GM23338 (cell line): ENCODE measurements at regions not wholly inside any gene's neighbourhood (a gene's known extent, or its start where the extent isn't known, plus 50 kb on each side); places are given as distances from the start of the nearest gene placed in this dataset.

Source experiments
- ATAC-seq: fragments of 200-7000 bp; cut with Tn5 transposase; 3 replicates; pipeline ENCODE4 v1.9.1; 2020
- DNase-seq: peaks from one replicate; pipeline ENCODE4 v3.0.0-alpha.2; 2015; ENCODE audit warnings: low spot score
- H2AFZ ChIP-seq: fragments of 200-600 bp; sonication (generic); 2 replicates; pipeline ENCODE4 v1.8.0; 2016; ENCODE audit warnings: antibody characterized with exemption, mild to moderate bottlenecking, moderate library complexity
- H3F3A ChIP-seq: fragments of 200-600 bp; sonication (generic); replicated peaks from 2 replicates; pipeline ENCODE4 v1.8.0; 2017; ENCODE audit warnings: antibody characterized with exemption, mixed run types, low read depth
- H3K27ac ChIP-seq: fragments of 200-600 bp; sonication (generic); 2 replicates; pipeline ENCODE4 v1.6.1; 2016; ENCODE audit warnings: low read depth
- H3K27me3 ChIP-seq: fragments of 200-600 bp; sonication (generic); 2 replicates; pipeline ENCODE4 v1.8.0; 2016; ENCODE audit warnings: mild to moderate bottlenecking, mixed run types, moderate library complexity; ENCODE audit not compliant: insufficient read depth
- H3K36me3 ChIP-seq: fragments of 200-600 bp; sonication (generic); 2 replicates; pipeline ENCODE4 v1.8.0; 2016; ENCODE audit warnings: mild to moderate bottlenecking; ENCODE audit not compliant: insufficient read depth
- H3K4me1 ChIP-seq: fragments of 200-600 bp; sonication (generic); 2 replicates; pipeline ENCODE4 v1.8.0; 2016; ENCODE audit warnings: mild to moderate bottlenecking, moderate library complexity; ENCODE audit not compliant: insufficient read depth
- H3K4me2 ChIP-seq: fragments of 200-600 bp; sonication (generic); 2 replicates; pipeline ENCODE4 v1.7.1; 2017; ENCODE audit warnings: mixed run types
- H3K4me3 ChIP-seq: fragments of 200-600 bp; sonication (generic); 2 replicates; pipeline ENCODE4 v1.6.1; 2016; ENCODE audit warnings: mixed run types
- H3K79me2 ChIP-seq: fragments of 200-600 bp; sonication (generic); replicated peaks from 2 replicates; pipeline ENCODE4 v1.8.0; 2017; ENCODE audit warnings: mild to moderate bottlenecking; ENCODE audit not compliant: insufficient read depth
- H3K9me2 ChIP-seq: fragments of 200-600 bp; sonication (generic); 2 replicates; pipeline ENCODE4 v1.8.0; 2017; ENCODE audit not compliant: insufficient read depth
- H4K20me1 ChIP-seq: fragments of 200-600 bp; sonication (generic); replicated peaks from 2 replicates; pipeline ENCODE4 v1.8.0; 2017; ENCODE audit warnings: mild to moderate bottlenecking; ENCODE audit not compliant: insufficient read depth
- H3K27ac Mint-ChIP-seq: 2 replicates; pipeline ENCODE4 v1.8.0; 2020; ENCODE audit warnings: inconsistent platforms, mild to moderate bottlenecking, moderate library complexity, mixed read lengths
- H3K27me3 Mint-ChIP-seq: 3 replicates; pipeline ENCODE4 v1.8.0; 2022; ENCODE audit warnings: low read depth, mild to moderate bottlenecking, moderate library complexity, mixed read lengths, inconsistent platforms; ENCODE audit not compliant: insufficient read depth, poor library complexity
- H3K36me3 Mint-ChIP-seq: 3 replicates; pipeline ENCODE4 v1.8.0; 2021; ENCODE audit warnings: low read depth, mild to moderate bottlenecking, inconsistent platforms, moderate library complexity, mixed read lengths
- H3K4me1 Mint-ChIP-seq: 3 replicates; pipeline ENCODE4 v1.8.0; 2020; ENCODE audit warnings: mild to moderate bottlenecking, inconsistent platforms, mixed read lengths
- H3K4me3 Mint-ChIP-seq: 3 replicates; pipeline ENCODE4 v1.8.0; 2021; ENCODE audit warnings: moderate library complexity, mild to moderate bottlenecking, inconsistent platforms, mixed read lengths
- H3K9me3 Mint-ChIP-seq: 3 replicates; pipeline ENCODE4 v1.8.0; 2020; ENCODE audit warnings: moderate library complexity, mild to moderate bottlenecking, inconsistent platforms, mixed read lengths
- CREB1 ChIP-seq: fragments of 250-450 bp; sonication (Bioruptor Pico); IDR thresholded peaks from 2 replicates; pipeline ENCODE4 v1.5.0; 2020; ENCODE audit warnings: low read depth, mild to moderate bottlenecking, moderate library complexity
- EZH2phosphoT487 ChIP-seq: fragments of 200-600 bp; sonication (generic); IDR thresholded peaks from one replicate; pipeline ENCODE4 v1.8.1; 2018; ENCODE audit warnings: antibody characterized with exemption; ENCODE audit not compliant: unreplicated experiment
- JUNB ChIP-seq: IDR thresholded peaks from one replicate; pipeline ENCODE4 v1.6.1; 2016; ENCODE audit warnings: antibody characterized with exemption; ENCODE audit not compliant: unreplicated experiment
- ZNF114 ChIP-seq: fragments of 250-450 bp; sonication (Bioruptor Pico); IDR thresholded peaks from 2 replicates; pipeline ENCODE4 v1.5.0; 2020; ENCODE audit warnings: mild to moderate bottlenecking, moderate library complexity
- ZNF331 ChIP-seq: fragments of 250-450 bp; sonication (Bioruptor Pico); IDR thresholded peaks from 2 replicates; pipeline ENCODE4 v1.5.0; 2020; ENCODE audit warnings: low read depth, mild to moderate bottlenecking, moderate library complexity
- TF ChIP-seq, protein P1 (sequence below): IDR thresholded peaks from one replicate; pipeline ENCODE4 v1.6.1; 2018; ENCODE audit warnings: antibody characterized with exemption; ENCODE audit not compliant: unreplicated experiment
- TF ChIP-seq, protein P2 (sequence below), 2 experiments: fragments of 200-600 bp in 1 of 2; sonication (generic) in 1 of 2; conservative IDR thresholded peaks; 2 replicates each; pipeline versions ENCODE4 v1.5.1 to v1.6.1; 2016 to 2017; ENCODE audit warnings: antibody characterized with exemption in 2 of 2, low read depth in 2 of 2, mild to moderate bottlenecking in 2 of 2, moderate library complexity in 1 of 2
- TF ChIP-seq, protein P3 (sequence below): fragments of 250-450 bp; sonication (Bioruptor Pico); IDR thresholded peaks from 2 replicates; pipeline ENCODE4 v1.5.0; 2020; ENCODE audit warnings: mild to moderate bottlenecking, moderate library complexity

DNA sequence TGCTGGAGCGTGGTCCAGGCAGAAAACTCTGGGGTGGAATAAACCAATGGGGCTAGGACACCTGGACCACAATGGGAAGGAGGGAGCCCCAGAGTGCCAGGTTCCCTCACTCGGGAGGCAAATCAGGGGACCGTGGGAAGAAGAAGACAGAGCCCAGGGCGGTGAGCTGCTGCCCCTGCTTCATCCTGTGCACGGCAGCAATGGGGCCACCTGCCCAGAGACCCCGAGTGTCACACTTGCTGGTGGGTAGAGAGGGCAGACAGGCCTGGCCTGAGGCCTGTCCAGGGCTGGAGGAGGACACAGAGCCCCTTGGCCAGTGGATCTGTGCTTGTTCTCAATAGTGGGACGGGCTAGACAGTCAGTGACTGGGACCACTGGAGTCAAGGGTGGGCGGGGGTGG, 58.2 kb downstream of the DIO3 start (continued):
- TF ChIP-seq, protein P1, sequence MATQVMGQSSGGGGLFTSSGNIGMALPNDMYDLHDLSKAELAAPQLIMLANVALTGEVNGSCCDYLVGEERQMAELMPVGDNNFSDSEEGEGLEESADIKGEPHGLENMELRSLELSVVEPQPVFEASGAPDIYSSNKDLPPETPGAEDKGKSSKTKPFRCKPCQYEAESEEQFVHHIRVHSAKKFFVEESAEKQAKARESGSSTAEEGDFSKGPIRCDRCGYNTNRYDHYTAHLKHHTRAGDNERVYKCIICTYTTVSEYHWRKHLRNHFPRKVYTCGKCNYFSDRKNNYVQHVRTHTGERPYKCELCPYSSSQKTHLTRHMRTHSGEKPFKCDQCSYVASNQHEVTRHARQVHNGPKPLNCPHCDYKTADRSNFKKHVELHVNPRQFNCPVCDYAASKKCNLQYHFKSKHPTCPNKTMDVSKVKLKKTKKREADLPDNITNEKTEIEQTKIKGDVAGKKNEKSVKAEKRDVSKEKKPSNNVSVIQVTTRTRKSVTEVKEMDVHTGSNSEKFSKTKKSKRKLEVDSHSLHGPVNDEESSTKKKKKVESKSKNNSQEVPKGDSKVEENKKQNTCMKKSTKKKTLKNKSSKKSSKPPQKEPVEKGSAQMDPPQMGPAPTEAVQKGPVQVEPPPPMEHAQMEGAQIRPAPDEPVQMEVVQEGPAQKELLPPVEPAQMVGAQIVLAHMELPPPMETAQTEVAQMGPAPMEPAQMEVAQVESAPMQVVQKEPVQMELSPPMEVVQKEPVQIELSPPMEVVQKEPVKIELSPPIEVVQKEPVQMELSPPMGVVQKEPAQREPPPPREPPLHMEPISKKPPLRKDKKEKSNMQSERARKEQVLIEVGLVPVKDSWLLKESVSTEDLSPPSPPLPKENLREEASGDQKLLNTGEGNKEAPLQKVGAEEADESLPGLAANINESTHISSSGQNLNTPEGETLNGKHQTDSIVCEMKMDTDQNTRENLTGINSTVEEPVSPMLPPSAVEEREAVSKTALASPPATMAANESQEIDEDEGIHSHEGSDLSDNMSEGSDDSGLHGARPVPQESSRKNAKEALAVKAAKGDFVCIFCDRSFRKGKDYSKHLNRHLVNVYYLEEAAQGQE = no peak
- no peak for TF ChIP-seq EZH2phosphoT487
- TF ChIP-seq JUNB = no peak

DNA sequence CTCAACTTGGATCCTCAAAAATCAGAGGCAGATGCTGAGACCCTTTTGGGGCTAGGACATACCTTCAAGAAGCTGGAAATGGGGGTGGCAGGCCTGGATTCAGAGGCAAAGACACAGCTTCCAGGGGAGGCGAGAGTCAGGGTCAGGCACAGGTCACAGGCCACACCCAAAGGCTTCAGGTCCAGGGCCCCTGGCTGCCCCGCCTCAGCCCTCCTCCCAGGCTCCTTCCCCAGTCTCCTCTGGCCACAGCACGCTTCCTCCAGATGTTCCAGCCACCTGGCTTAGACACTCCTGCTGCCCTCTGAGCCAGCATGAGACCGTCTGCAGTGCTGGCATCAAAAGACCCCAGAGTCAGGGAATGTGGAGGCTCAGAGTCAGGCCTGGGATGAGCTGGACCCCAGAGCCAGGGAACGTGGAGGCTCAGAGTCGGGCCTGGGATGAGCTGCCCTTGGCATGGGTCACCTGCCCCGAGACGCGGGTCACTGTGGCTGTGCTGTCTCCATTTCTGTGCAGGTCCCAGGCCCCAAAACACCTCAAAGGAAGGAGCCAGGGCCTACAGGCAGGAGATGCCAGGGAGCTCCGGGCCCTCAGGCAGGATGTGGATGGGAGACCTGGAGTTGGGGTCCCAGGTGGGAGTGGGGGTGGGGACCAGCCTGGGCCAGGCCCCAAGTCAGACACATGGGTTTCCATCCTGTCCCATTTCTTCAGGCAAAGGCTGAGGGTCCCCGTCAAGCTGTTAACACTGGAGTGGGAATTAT, 58.9 kb downstream of the DIO3 start:
- Histone ChIP-seq H2AFZ (no peak overlapping the region), H3K9me2 (no peaks in the 10 kb centered on the region), H3K79me2 (no peaks in the 10 kb centered on the region), H3K4me3 (no peak overlapping the region), H4K20me1 (no peaks in the 10 kb centered on the region), H3K27ac (no peak overlapping the region), H3K4me1 (no peaks in the 10 kb centered on the region), H3F3A (no peaks in the 10 kb centered on the region), H3K36me3 (no peaks in the 10 kb centered on the region), H3K4me2 (no peak overlapping the region), H3K27me3 (0 out of 2 replicates have a peak, but pooled peaks cover 2% of the 10 kb centered on the region)
- Mint-ChIP-seq H3K9me3 (no peaks in the 10 kb centered on the region; the same call in 2 of the 3 replicates), H3K36me3 (no peaks in the 10 kb centered on the region; the same call in 2 of the 3 replicates), H3K4me3 (no peak overlapping the region), H3K27me3 (peaks cover 18% of the 10 kb centered on the region), H3K27ac (no peak overlapping the region), H3K4me1 (peaks cover 14% of the 10 kb centered on the region)
- ATAC-seq (no peak), DNase-seq (no peak)
- TF ChIP-seq EZH2phosphoT487 (no peak), CREB1 (CRISPR knock-in tag) (no peak), ZNF114 (CRISPR knock-in tag) (no peak), JUNB (no peak), ZNF331 (no peak)
- TF ChIP-seq, protein P1 = no peak
- TF ChIP-seq, protein P2, sequence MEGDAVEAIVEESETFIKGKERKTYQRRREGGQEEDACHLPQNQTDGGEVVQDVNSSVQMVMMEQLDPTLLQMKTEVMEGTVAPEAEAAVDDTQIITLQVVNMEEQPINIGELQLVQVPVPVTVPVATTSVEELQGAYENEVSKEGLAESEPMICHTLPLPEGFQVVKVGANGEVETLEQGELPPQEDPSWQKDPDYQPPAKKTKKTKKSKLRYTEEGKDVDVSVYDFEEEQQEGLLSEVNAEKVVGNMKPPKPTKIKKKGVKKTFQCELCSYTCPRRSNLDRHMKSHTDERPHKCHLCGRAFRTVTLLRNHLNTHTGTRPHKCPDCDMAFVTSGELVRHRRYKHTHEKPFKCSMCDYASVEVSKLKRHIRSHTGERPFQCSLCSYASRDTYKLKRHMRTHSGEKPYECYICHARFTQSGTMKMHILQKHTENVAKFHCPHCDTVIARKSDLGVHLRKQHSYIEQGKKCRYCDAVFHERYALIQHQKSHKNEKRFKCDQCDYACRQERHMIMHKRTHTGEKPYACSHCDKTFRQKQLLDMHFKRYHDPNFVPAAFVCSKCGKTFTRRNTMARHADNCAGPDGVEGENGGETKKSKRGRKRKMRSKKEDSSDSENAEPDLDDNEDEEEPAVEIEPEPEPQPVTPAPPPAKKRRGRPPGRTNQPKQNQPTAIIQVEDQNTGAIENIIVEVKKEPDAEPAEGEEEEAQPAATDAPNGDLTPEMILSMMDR (conservative IDR thresholded peaks at IDR 0.05; ENCODE audit: low read depth in 2 of 2) = no peak
- TF ChIP-seq, protein P3, sequence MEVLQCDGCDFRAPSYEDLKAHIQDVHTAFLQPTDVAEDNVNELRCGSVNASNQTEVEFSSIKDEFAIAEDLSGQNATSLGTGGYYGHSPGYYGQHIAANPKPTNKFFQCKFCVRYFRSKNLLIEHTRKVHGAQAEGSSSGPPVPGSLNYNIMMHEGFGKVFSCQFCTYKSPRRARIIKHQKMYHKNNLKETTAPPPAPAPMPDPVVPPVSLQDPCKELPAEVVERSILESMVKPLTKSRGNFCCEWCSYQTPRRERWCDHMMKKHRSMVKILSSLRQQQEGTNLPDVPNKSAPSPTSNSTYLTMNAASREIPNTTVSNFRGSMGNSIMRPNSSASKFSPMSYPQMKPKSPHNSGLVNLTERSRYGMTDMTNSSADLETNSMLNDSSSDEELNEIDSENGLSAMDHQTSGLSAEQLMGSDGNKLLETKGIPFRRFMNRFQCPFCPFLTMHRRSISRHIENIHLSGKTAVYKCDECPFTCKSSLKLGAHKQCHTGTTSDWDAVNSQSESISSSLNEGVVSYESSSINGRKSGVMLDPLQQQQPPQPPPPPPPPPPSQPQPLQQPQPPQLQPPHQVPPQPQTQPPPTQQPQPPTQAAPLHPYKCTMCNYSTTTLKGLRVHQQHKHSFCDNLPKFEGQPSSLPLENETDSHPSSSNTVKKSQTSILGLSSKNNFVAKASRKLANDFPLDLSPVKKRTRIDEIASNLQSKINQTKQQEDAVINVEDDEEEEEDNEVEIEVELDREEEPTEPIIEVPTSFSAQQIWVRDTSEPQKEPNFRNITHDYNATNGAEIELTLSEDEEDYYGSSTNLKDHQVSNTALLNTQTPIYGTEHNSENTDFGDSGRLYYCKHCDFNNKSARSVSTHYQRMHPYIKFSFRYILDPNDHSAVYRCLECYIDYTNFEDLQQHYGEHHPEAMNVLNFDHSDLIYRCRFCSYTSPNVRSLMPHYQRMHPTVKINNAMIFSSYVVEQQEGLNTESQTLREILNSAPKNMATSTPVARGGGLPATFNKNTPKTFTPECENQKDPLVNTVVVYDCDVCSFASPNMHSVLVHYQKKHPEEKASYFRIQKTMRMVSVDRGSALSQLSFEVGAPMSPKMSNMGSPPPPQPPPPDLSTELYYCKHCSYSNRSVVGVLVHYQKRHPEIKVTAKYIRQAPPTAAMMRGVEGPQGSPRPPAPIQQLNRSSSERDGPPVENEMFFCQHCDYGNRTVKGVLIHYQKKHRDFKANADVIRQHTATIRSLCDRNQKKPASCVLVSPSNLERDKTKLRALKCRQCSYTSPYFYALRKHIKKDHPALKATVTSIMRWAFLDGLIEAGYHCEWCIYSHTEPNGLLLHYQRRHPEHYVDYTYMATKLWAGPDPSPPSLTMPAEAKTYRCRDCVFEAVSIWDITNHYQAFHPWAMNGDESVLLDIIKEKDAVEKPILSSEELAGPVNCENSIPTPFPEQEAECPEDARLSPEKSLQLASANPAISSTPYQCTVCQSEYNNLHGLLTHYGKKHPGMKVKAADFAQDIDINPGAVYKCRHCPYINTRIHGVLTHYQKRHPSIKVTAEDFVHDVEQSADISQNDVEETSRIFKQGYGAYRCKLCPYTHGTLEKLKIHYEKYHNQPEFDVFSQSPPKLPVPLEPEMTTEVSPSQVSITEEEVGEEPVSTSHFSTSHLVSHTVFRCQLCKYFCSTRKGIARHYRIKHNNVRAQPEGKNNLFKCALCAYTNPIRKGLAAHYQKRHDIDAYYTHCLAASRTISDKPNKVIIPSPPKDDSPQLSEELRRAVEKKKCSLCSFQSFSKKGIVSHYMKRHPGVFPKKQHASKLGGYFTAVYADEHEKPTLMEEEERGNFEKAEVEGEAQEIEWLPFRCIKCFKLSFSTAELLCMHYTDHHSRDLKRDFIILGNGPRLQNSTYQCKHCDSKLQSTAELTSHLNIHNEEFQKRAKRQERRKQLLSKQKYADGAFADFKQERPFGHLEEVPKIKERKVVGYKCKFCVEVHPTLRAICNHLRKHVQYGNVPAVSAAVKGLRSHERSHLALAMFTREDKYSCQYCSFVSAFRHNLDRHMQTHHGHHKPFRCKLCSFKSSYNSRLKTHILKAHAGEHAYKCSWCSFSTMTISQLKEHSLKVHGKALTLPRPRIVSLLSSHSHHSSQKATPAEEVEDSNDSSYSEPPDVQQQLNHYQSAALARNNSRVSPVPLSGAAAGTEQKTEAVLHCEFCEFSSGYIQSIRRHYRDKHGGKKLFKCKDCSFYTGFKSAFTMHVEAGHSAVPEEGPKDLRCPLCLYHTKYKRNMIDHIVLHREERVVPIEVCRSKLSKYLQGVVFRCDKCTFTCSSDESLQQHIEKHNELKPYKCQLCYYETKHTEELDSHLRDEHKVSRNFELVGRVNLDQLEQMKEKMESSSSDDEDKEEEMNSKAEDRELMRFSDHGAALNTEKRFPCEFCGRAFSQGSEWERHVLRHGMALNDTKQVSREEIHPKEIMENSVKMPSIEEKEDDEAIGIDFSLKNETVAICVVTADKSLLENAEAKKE = no peak
